ENCODE measurements at regions not wholly inside any gene's neighbourhood (a gene's known extent, or its start where the extent isn't known, plus 50 kb on each side); places are given as distances from the start of the nearest gene placed in this dataset.

DNA sequence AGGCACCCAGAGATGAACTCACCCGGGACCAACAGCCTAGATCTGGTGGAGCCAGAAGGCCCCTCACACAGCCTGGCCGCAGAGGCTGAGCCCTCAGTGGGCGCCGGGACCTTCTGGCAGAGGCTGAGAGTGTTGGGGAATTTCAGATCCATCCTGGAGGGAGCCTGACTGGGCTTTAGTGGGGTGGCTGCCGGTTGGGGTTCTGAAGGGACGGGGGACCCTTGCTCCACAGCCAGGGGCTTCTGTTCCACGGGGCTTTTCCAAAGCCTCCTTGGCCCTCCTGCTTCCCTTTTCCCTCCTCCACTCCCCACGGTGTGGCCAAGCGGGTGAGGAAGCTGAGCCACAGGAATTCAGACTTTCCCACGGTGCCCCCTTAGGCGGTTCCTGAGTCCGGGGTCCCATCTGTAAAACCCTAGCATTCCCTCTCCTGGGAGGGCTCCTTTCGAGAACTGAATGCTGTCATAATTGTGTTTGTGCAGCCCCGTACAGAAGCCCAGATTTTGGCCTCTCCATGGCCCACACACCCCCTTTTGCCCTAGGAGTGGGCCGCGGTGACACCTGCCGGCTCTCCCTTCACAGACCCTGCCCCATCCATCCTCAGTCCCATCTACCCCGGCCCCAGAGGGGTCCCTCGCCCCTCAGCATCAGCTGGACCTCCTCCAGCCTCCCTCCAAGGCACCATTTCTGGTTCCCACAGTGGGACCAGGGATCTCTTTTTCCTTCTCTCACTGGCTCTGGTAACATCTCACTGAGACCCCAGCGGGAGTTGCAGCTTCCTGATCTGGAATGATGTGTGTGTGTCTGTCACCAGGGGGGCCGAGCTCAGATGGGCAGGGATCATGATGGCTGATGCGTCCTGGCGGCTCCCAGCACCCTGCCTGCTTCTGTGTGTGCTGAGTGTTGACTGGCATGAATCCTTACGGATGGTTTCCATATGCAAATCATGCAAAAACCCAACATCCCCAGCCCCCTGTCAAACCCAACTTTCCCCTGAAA lies 1048.4 kb downstream of the TBC1D22A start:
- DNase-seq: no peak

DNA sequence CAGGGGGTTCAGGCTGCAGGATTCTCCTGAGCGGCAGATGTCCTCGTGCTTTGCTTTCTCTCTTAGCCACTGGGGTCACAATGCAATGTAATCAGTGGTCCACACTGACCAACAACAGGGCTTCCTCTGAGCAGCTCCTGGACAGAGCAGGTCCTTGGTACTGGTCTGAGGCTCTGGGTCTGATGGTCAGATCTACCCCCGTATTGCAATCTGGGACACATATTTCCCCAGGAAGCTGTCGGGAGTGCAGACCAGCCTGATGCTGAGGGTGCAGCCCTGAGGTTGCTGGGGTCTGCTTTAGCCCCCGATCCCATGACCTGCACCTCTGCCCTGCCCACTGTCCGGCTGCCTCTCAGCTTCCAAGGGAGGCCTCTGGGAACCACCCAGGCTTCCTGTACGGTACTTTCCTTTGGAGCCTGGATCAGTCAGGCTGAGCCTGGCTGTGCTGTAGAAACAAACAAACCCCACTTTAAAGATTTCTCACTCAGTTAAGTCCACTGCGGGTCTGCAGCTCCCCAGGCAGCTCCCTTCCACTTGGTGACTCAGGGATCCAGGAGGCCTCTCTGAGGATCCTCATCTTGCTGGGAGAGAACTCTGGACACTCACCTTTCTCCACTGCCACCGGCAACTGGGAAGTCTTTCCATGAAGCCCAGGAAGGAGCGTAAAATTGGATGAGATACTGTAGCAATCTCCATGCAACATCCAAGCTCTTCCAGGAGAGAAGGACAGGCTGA lies 1046.6 kb downstream of the TBC1D22A start:
- DNase-seq: no peak

DNA sequence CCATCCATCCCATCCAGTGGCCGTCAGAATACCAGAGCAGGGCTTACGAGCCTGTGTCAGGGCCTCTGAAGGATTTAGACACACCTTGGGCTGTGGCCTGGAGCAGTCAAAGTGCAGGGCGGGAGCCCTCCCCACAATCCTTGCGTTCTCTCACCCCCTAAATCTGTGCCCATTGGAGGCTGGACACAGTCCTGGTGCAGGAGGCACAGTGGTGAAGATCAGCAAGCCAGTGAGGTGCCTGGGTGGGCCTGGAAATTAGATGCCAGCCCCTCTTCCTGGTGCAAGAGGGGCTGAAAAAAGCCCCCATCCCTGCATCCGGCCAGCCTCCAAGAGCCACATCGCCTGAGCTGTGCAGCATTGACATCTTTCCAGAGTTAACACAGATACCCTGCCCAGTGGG lies 1045.8 kb downstream of the TBC1D22A start:
- no peak for DNase-seq

DNA sequence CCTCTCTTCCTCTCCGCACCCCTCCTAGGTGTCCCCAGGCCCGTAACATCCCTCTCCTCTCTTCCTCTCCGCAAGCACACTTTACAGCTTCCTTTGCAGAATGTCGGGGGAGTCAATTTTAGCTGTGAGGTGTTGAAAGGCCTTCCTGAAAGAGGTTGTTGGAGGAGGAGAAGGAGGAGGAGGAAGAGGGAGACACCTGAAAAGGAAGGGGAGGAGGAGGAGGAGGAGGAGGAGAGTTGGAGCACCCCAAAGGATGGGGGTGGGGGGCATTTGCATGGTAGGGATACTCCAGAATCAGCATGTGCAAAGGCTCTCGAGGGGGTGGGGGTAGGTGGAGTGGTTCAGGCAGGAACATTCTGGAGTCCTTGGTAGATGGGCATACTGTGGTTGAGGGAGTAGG lies 1045.1 kb downstream of the TBC1D22A start:
- DNase-seq: no peak

DNA sequence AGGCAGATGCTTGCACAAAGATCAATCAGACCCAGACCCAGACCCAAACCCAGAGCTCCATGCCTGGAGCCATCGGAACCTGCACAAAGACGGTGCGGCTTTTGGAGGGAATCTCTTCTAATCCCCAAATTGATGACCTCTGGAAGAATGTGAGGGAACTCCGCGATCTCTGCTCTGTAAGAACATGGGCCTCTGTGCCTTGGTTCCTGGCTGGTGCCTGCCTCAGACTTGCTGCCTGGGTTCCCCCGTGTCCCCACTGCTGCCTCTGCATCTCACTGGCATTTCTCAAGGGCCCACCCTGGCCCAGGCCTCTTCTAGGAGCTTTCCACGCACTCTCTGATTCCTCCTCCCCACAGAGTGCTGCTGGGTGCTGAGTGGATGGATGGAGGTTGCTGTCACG lies 1044.4 kb downstream of the TBC1D22A start:
- DNase-seq: no peak

DNA sequence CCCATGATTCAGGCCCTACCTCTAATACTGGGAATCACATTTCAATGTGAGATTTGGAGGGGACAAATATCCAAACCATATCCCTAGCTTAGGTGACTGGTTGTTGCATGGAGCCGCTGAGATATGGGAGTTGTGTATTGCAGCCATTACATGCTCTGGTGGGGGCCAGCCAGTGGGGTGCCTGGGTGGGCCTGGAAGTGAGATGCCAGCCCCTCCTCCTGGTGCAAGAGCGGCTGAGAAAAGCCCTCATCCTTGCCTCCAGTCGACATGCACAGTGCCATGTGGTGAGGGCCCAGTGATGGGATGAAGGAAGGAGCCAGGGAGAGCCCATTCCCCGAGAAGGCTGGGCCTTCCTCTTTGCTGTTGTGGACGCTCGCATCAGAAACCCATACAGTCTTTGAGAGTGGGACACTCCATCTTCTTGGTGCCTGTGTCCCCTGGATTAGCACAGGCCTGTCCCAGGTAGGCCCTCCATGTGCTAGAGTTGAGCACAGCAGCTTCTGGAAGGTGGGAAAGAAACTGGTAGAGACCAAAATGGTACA lies 1043.0 kb downstream of the TBC1D22A start:
- no peak for DNase-seq

DNA sequence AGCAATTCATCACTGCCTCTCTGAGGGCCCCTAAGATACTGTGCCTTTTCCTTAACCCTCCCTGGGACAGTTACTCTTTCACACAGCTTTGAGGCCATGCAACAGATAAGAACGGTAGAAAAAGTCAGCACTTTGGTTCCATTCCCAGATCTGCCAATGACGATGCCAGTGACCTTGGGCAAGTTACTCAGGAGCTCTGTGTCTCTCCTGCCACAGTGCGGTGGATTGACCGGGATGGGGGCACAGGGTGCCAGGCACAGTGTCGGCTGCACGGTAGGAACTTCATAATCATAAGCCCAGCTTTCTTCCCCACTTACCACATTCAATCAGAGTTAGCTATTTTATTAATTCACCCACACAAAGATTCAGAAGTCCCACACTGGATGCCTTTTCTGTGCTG lies 1041.8 kb downstream of the TBC1D22A start:
- no peak for DNase-seq

DNA sequence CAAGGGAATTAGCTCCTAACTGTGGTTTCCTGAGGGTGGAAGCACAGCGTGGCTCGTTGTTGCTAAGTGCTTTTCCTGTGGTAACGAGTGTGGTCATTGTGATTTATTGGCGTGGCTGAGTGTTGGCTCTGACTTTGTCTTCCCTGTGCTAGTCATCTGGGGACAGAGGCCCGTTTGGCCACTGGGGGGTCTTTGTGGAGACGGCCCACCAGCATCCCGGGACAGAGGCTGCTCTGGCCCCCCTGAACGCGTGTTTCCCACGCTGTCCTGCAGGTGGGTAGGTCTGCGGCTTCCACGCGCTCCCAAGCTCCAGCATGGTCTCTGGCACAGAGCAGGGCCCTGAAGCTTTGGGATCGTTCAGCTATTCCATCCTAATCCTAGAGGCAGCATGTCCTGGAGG lies 1040.0 kb downstream of the TBC1D22A start:
- DNase-seq: no peak

DNA sequence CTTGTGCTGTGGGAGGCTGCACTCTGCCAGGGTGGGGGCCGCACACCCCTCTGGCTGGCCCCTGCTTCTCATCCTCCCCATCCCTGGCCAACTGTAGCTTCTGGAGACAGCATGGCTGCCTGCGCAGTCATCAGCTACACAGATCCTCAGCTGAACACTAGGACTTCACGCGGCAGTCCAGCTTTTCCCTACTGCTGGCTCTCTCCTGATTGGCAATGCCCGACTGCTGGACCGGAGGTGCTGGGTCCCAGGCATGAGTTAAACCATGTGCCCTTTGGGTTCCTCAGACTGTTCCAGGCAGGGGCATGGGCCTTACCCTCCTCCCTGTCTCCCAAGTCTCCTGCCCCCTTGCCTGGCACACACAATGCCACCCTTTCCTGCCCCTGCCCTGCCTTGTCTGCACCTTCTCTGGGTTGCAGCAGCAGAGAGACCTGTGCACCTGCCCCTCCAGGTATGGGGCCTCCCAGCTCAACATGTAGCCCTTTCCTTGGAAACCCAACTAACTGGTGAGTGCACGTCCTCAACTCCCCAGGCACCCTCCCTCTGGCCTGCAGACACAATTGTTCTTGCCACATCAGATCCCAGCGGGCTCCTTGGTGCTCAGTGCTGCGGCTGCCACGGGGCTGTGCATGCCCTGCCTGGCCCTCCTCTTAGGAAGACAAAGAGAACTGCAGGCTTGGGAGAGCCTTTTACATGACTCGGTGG lies 1039.2 kb downstream of the TBC1D22A start:
- DNase-seq: no peak

DNA sequence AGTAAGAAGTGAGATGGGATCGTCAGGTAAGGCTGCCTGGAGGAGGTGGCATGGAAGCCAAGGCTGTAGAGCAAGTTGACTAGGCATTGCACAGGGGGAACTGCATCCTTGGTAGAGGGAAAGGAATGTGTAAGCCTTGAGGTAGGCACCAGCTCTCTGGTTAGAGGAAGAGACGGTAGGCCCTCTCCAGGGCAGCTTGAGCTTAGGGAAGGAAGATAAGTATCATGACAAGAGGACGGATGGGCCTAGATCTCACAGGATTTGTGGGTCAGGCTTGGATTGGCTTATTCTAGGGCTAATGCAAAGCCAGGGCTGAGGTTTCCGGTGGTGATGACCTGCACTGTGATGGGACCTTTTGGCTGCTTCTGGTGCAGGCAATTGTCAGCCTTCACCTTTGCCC lies 1035.8 kb downstream of the TBC1D22A start:
- DNase-seq: no peak

DNA sequence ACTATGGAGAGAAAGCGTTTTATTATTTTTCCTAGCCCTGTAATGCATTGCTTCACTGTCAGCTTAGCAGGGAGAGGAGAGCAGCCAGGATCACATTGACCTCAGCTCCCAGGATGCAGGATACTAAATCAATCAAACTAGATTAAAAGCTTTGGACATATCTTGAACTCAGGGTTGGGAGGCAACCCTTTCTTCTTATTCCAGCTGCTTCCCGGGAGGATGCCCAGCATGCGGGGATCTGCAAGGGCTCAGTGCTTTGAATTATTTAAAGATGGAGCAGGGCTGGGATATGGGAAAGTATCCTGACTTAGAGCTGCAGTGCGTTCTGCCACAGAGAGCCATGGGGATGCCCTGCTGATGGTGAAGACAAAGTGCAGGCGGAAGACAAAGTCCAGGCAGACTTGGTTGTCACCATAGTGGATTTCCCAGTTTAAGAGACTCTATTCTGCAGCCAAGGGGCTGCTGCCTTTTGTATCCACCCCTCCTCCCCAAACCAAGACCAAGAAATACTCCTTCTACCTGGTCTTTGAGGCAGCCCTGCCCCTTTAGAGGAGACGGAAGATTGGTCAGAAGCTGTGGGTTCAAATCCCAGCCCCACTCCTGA lies 1035.0 kb downstream of the TBC1D22A start:
- no peak for DNase-seq

DNA sequence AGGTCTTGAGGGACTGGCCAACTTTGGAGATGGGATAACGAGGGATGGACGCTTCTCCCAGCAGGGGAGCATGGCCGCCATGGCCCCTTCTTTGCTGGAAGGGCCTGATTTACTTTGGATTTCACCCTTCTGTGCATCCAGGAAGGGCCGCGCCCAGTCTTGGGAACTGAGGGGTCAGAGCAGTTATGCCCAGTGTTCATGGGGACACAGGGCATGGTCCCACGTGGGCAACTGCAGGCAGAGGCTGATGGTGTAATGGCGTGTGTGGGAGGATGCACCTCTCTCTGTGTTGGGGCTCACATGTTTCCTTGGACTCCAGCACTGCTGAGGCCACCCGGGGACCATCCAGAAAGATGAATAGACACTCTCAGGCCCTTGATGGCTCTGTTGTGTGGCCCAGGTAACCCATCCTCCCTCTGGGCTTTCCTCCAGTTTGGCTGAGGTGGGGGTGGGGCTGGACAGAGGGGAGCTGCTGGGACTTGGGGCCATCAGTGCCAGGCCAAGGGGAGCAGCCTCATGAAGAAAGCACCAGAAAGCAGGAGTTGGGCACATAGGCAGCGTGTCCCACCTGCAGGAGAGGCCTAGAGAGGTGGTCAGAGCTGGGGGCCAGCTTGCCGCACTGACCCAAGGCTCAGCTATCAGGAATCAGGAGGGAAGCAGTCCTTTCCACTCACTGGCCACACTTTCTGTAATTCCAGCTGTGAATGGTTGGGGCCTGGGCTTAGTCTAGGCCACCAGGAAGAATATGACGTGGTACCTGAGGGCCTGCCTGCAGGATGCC lies 1033.9 kb downstream of the TBC1D22A start:
- no peak for DNase-seq

DNA sequence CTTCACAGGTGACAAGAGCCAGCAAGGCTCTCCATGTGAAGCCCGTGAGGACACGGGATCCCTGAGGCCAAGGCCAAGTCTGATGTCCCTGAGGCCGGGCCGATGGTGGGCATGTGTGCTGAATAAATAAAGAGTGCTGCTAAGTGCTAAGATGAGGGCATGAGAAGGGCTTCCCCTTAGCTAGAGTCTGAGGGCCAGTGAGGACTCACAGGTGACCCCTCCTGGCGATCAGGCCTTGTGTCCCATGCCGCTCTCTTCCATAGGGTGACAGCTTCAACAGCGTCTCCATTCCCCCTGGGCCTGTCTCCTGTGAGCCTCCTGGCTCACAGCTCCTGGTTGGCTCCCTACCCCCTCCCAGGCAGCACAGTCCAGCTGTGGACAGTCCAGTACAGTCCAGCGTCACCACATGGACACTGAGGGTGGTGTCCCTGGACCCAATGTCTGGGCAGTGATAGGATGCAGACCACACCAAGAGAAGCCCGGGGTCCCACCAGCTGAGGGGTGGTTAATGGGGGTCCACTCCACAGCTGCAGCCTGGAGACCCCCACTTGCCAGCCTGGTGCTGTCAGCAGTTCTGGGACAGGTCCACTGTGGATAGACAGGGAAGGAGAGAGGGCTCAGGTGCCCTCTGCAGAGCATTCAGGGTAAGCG lies 1033.2 kb downstream of the TBC1D22A start:
- DNase-seq: no peak

DNA sequence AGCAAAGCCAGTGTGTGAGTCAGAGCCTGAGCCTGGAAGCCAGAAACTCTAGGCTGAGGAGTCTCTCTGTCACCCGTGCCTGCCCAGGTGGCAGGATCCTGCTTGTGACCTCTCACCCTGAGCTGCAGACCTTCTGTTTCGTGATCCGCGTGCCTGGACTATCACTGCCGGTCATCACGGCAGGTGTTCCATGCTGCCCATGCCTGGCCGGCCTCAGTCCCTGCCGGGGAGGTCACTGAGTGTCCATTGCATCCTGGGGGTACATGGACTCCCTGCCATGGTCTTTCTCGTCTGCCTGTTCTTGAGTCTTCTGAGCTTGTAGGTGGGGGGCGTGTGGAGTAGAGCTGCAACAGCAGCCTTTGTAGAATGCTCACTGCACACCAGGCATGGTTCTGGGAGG lies 1032.4 kb downstream of the TBC1D22A start:
- DNase-seq: no peak

DNA sequence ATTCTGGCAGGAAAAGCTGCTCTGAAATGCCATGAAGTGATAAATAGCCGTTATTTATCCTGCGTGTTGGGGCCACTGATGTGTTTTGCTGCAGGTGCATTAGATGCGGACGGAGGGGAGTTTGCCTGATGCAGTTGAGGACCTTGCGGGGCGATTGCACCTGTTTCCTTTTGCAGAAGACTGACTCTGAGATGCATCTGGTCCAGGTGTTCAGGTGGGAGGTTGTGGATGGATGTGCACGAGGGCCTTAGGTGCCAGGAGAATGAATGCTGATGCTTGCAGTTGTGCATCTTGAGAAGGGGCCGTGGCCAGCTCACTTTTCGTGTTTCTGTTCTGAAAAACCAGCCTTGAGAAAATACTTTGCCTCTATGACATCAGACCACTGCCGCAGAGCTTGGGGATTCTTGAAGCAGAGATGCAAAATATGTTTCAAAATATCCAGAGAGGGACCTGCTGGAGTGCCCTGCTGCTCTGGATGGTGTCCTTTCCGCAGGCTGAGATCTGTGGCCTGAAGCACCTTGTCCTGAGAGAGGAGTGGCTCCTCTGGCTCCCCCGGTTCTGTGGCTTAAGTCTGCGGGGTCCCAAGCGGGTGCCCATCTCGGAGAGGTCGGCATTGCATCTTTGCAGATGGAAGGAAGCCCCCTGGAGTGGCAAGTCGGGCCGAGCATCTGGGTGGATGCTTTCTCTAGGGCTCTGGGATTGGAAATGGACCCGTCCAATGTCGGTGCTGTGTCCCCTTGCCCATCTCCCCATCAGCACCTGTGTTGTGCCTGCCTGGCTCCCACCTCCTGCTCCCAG lies 1031.1 kb downstream of the TBC1D22A start:
- no peak for DNase-seq

DNA sequence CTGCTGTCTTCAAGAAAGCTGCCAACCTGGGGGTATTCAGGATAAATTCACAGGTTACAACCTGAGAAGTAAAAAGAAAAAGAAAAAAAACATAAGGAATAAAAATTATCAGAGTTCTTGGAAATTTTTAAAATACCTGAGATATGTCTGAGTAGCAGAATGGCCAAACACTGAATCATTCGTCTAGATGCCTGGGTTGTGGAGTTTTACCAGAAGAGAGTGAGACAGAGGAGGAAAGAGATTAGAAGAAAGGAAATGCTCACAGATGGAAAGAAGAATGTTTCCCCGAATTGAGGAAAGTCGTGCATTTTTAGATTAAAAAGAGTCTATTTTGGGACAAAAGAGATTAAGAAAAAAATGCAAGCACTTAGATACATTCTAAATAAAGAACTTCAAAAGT lies 1026.7 kb downstream of the TBC1D22A start:
- no peak for DNase-seq

DNA sequence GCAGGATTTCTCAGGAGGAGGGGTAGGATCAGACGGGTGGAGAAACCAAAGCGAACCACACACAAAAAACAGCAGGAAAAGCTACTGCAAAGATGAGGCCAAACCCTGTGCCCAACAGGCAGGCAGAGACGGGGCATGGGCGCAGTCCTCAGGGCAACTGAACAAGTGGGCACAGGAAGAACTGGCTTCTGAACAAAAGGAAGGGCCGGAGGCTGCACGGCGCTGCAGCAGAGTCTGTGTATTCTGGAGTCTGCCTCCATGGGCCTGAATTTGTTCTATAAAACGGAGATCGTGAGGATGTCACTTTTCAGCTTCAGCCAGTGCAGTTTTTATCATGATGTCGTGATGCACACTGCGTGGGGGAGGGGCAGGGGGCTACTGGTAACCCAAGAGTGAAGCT lies 1026.0 kb downstream of the TBC1D22A start:
- no peak for DNase-seq

DNA sequence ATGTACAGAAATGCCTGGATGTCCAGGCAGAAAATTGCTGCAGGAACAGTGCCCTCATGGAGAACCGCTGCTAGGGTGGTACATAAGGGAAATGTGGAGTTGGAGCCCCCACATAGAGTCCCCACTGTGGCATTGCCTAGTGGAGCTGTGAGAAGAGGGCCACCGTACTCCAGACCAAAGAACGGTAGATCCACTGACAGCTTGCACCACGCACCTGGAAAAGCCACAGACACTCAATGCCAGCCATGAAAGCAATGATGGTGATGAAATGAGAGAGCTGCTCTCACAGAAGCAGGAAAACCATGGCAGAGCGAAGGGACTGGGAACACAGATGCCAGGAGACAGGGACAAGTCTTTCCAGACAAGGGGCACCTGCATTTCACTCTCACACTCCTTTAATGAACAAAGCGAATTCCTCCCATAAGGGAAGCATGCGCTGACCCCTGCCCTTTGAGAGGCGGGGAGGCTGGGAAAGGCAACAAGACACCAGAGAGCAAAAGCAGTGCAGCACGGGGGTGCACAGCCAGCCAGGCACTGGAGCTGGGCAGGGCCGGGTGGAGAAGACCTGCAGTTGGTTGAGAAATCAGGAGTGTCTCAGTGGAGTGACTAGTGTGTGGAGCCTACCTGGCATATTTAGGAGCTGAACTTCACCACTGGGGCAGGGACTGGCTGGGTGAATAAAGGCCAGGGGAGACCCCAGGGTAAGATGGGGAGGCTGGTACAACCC lies 1025.2 kb downstream of the TBC1D22A start:
- no peak for DNase-seq

DNA sequence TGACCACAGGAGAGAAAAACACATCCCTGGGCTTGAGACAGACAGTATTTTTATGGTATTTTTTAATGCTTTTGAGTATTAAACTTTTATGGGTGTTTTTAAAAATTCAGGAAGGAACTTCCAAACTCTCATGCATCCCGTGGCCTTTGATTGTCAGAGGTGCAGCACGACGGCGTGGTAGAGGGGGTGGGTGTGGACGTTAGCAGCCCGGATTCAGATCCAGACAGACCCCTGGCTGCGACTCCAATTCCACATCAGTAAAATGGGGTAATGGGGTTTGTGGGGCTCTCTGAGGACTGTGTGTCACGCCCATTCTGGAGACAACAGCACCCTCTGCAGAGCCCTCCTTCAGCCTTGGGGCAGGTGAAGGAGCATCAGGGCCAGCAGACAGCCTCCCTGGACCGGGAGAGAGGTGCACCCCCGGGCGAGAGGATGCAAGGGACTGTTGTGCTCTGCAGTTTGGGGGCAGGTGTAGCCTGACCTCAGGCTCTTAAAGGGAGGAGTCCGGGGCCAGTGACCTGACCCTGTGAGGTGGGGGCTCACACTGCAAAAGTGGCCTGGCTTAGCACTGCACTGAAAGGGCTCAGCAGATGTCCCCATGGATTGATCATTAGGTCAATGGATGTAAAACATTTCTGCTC lies 1024.3 kb downstream of the TBC1D22A start:
- no peak for DNase-seq
